Karpas-422 (cell line): ENCODE measurements at regions not wholly inside any gene's neighbourhood (a gene's known extent, or its start where the extent isn't known, plus 50 kb on each side); places are given as distances from the start of the nearest gene placed in this dataset.
A peak's percentile ranks its signal among the peaks of the same experiment; 100 is the strongest.
"Not testable (repeated sequence)": the region's sequence is repeated elsewhere in the genome, so short reads cannot be mapped to it uniquely, and the experiment has no call there.

Experiments used
- DNase-seq: peaks from one replicate; pipeline ENCODE4 v3.0.0-alpha.2; 2015
- H2AFZ ChIP-seq: fragments of 200-600 bp; sonication (generic); 2 replicates; pipeline ENCODE4 v1.6.1; 2014; ENCODE audit warnings: antibody characterized with exemption, low read length, mixed read lengths
- H3K27ac ChIP-seq: fragments of 200-600 bp; sonication (generic); 2 replicates; pipeline ENCODE4 v1.5.1; 2014; ENCODE audit warnings: mild to moderate bottlenecking, low read length, moderate library complexity
- H3K27me3 ChIP-seq: fragments of 200-600 bp; sonication (generic); 2 replicates; pipeline ENCODE4 v1.6.1; 2014; ENCODE audit warnings: low read length, mixed read lengths
- H3K36me3 ChIP-seq: fragments of 200-600 bp; sonication (generic); 2 replicates; pipeline ENCODE4 v1.6.1; 2014; ENCODE audit warnings: low read length, mixed read lengths; ENCODE audit not compliant: insufficient read depth
- H3K4me1 ChIP-seq: fragments of 200-600 bp; sonication (generic); 2 replicates; pipeline ENCODE4 v1.6.1; 2014; ENCODE audit warnings: mild to moderate bottlenecking, low read length, mixed read lengths
- H3K4me2 ChIP-seq: fragments of 200-600 bp; sonication (generic); 2 replicates; pipeline ENCODE4 v1.6.1; 2014; ENCODE audit warnings: low read length, low read depth, mild to moderate bottlenecking; ENCODE audit not compliant: poor library complexity, severe bottlenecking
- H3K4me3 ChIP-seq: fragments of 200-600 bp; sonication (generic); 2 replicates; pipeline ENCODE4 v1.5.1; 2014; ENCODE audit warnings: mild to moderate bottlenecking, antibody characterized with exemption, low read length, mixed read lengths
- H3K79me2 ChIP-seq: fragments of 200-600 bp; sonication (generic); 2 replicates; pipeline ENCODE4 v1.6.1; 2014; ENCODE audit warnings: mild to moderate bottlenecking, low read length, mixed read lengths
- H3K9ac ChIP-seq: fragments of 200-600 bp; sonication (generic); 2 replicates; pipeline ENCODE4 v1.6.0; 2014; ENCODE audit warnings: low read length
- H3K9me2 ChIP-seq: fragments of 200-600 bp; sonication (generic), shearing (Covaris generic); replicated peaks from 2 replicates; pipeline ENCODE4 v1.6.0; 2014; ENCODE audit warnings: mild to moderate bottlenecking, low read length, moderate library complexity; ENCODE audit not compliant: insufficient read depth
- H3K9me3 ChIP-seq: fragments of 300-700, 200-600 bp; sonication (generic); 2 replicates; pipeline ENCODE4 v1.6.1; 2014; ENCODE audit warnings: low read length, mixed read lengths
- H4K20me1 ChIP-seq: fragments of 200-600 bp; sonication (generic); 2 replicates; pipeline ENCODE4 v1.6.1; 2014; ENCODE audit warnings: mild to moderate bottlenecking, antibody characterized with exemption, low read length, low read depth; ENCODE audit not compliant: insufficient read depth

GRCh38 chr13:66076417-66076816, 1153.7 kb downstream of the PCDH9 start:
- Histone ChIP-seq H3K4me1 (no peaks in the 10 kb centered on the region), H3K79me2 (no peaks in the 10 kb centered on the region), H3K36me3 (no peaks in the 10 kb centered on the region), H3K4me2 (no peak overlapping the region), H3K9me3 (no peaks in the 10 kb centered on the region; the same call in none of the 2 replicates), H3K27ac (no peak overlapping the region), H2AFZ (0 out of 2 replicates have a peak overlapping the region, but pooled peaks have one; percentile 38), H4K20me1 (no peaks in the 10 kb centered on the region), H3K4me3 (no peak overlapping the region), H3K9me2 (no peaks in the 10 kb centered on the region), H3K9ac (no peak overlapping the region), H3K27me3 (no peaks in the 10 kb centered on the region)
- DNase-seq, result peak; percentile 34

DNA sequence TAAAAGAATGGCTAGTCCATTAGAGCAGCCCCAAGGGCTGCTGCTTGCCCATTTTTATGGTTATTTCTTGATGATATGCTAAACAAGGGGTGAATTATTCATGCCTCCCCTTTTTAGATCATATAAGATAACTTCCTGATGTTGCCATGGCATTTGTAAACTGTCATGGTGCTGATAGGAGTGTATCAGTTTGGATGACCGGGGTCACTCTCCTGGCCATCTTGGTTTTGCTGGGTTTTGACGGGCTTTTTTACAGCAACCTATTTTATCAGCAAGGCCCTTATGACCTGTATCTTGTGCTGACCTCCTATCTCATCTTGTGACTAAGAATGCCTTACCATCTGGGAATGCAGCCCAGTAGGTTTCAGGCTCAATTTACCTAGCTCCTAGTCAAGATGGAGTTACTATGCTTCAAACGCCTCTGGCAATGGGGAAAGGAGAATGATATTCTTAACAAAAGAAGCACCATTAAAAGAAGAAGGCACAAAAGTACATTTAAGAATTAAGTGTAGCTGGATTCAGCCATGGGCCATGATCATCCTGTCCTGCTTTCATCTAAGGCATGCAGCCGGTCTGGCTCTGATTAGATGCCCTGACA, 1156.0 kb downstream of the PCDH9 start:
- Histone ChIP-seq H3K36me3 (no peaks in the 10 kb centered on the region), H3K4me2 (no peak overlapping the region), H3K27me3 (no peaks in the 10 kb centered on the region), H2AFZ (0 out of 2 replicates have a peak overlapping the region, but pooled peaks have one; percentile 3), H3K4me3 (no peak overlapping the region), H3K9ac (no peak overlapping the region), H3K27ac (no peak overlapping the region), H4K20me1 (no peaks in the 10 kb centered on the region), H3K9me3 (no peaks in the 10 kb centered on the region; the same call in none of the 2 replicates), H3K79me2 (no peaks in the 10 kb centered on the region), H3K9me2 (no peaks in the 10 kb centered on the region), H3K4me1 (no peaks in the 10 kb centered on the region)
- DNase-seq, result no peak

GRCh38 chr13:66072097-66072496, 1158.0 kb downstream of the PCDH9 start:
- not testable (repeated sequence) for H3K4me1 ChIP-seq, H3K4me3 ChIP-seq, H3K9me2 ChIP-seq, H3K79me2 ChIP-seq, DNase-seq, H3K9me3 ChIP-seq, H3K4me2 ChIP-seq, H3K27me3 ChIP-seq, H4K20me1 ChIP-seq, H3K9ac ChIP-seq, H3K36me3 ChIP-seq, H3K27ac ChIP-seq, H2AFZ ChIP-seq

- H3K4me1 ChIP-seq, result no peaks in the 10 kb centered on the region
- H3K4me3 ChIP-seq, result no peak overlapping the region
- no peak overlapping the region for H3K9ac ChIP-seq
- H3K27ac ChIP-seq, result no peak overlapping the region
- H4K20me1 ChIP-seq, result no peaks in the 10 kb centered on the region
- no peak overlapping the region for H3K4me2 ChIP-seq
- H3K36me3 ChIP-seq, result no peaks in the 10 kb centered on the region
- no peaks in the 10 kb centered on the region for H3K79me2 ChIP-seq
- DNase-seq, result no peak
- no peaks in the 10 kb centered on the region for H3K27me3 ChIP-seq
- H3K9me3 ChIP-seq, result no peaks in the 10 kb centered on the region
- H3K9me2 ChIP-seq, result no peaks in the 10 kb centered on the region
- H2AFZ ChIP-seq, result no peak overlapping the region
Measured at GRCh38 chr13:66071608-66072007, 1158.5 kb downstream of the PCDH9 start.

DNA sequence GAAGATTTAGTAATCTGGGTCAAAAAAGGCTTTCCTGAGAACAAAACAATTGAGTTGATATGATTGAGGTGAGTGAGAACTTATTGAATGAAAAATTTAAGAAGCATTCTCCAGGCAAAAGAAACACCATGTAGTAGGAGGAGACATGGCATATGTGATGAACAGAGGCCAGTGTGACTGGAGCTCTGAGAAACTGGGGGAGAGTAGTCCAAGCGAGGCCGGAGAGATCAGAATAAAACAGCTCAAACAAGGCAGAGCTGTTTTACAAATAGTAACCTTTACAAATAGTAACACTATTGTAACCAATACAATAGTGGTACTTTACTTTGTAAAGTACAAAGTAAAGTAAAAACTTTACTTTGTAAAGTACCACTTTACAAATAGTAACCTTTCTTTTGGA, 1159.1 kb downstream of the PCDH9 start:
- no peak for DNase-seq
- Histone ChIP-seq H3K9ac (no peak overlapping the region), H4K20me1 (no peaks in the 10 kb centered on the region), H3K9me3 (no peaks in the 10 kb centered on the region), H3K4me1 (no peaks in the 10 kb centered on the region), H3K27ac (no peak overlapping the region), H3K4me3 (no peak overlapping the region), H3K27me3 (no peaks in the 10 kb centered on the region), H2AFZ (no peak overlapping the region), H3K4me2 (no peak overlapping the region), H3K79me2 (no peaks in the 10 kb centered on the region), H3K9me2 (no peaks in the 10 kb centered on the region), H3K36me3 (no peaks in the 10 kb centered on the region)

DNA sequence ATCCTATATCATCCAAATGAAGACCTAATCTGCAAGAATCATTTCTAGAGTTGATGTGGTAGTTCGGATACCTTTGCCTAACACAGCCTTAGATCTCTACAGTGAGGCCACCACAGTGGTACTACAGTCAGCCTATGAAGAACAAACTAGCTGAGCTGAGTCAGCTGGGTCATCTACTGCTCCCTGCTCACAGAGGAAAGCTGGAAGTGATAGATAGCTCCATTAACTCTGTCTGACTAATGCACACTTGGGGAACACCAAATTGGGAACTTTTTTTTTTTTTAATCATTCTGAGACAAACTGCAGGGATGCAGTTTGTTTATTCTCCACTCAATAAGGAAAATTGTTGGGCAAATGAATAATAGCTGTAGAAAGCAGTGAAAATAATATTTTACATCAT, 1160.6 kb downstream of the PCDH9 start:
- no peaks in the 10 kb centered on the region for H3K79me2 ChIP-seq
- no peaks in the 10 kb centered on the region for H3K36me3 ChIP-seq
- H3K27me3 ChIP-seq, result no peaks in the 10 kb centered on the region
- DNase-seq, result no peak
- H3K4me3 ChIP-seq, result no peak overlapping the region
- no peaks in the 10 kb centered on the region for H3K9me2 ChIP-seq
- no peak overlapping the region for H3K9ac ChIP-seq
- no peak overlapping the region for H2AFZ ChIP-seq
- no peaks in the 10 kb centered on the region for H3K9me3 ChIP-seq
- H3K27ac ChIP-seq, result no peak overlapping the region
- no peak overlapping the region for H3K4me2 ChIP-seq
- H3K4me1 ChIP-seq, result no peaks in the 10 kb centered on the region
- H4K20me1 ChIP-seq, result no peaks in the 10 kb centered on the region

- DNase-seq, result no peak
- Histone ChIP-seq H3K9me2 (no peaks in the 10 kb centered on the region), H3K27me3 (no peaks in the 10 kb centered on the region), H3K9ac (no peak overlapping the region), H4K20me1 (no peaks in the 10 kb centered on the region), H2AFZ (no peak overlapping the region), H3K9me3 (no peaks in the 10 kb centered on the region; the same call in 1 of the 2 replicates), H3K4me1 (no peaks in the 10 kb centered on the region), H3K4me3 (no peak overlapping the region), H3K79me2 (no peaks in the 10 kb centered on the region), H3K4me2 (no peak overlapping the region), H3K36me3 (no peaks in the 10 kb centered on the region), H3K27ac (no peak overlapping the region)
Measured at GRCh38 chr13:66068683-66069082, 1161.5 kb downstream of the PCDH9 start.

- Histone ChIP-seq H3K4me1 (no peaks in the 10 kb centered on the region), H3K27me3 (no peaks in the 10 kb centered on the region), H3K79me2 (no peaks in the 10 kb centered on the region), H3K4me3 (no peak overlapping the region), H3K9me2 (no peaks in the 10 kb centered on the region), H3K36me3 (no peaks in the 10 kb centered on the region), H4K20me1 (no peaks in the 10 kb centered on the region), H3K9ac (no peak overlapping the region), H2AFZ (0 out of 2 replicates have a peak overlapping the region, but pooled peaks have one; percentile 71), H3K4me2 (no peak overlapping the region), H3K27ac (no peak overlapping the region), H3K9me3 (peaks cover 6% of the 10 kb centered on the region)
- DNase-seq, result no peak
Measured at GRCh38 chr13:66048888-66049287, 1181.2 kb downstream of the PCDH9 start.
